ENCODE measurements at regions not wholly inside any gene's neighbourhood (a gene's known extent, or its start where the extent isn't known, plus 50 kb on each side); places are given as distances from the start of the nearest gene placed in this dataset.

DNA sequence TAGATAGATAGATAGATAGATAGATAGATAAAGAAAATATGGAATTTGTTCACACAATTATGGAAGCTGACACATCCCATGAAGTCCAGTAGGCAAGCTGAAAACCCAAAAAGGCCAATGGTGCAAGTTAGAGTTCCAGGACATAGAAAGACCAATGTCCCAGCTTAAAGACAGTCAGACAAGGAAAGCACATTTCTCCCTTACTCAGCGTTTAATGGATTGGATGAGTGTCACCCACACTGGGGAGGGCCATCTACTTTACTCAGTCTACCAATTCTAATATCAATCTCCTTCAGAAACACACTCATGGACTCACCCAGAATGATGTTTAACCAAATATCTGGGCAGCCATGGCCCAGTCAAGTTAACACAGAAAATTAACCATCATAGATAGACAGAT, 327.7 kb upstream of the CDH11 start:
- no peak for DNase-seq
- H3K36me3 ChIP-seq, result no peaks in the 10 kb centered on the region
- no peaks in the 10 kb centered on the region for H3K27me3 ChIP-seq
- TF ChIP-seq POLR2AphosphoS5 (IDR thresholded peaks at IDR 0.05) (no peak), POLR2A (IDR thresholded peaks at IDR 0.05) (no peak), EP300 (IDR thresholded peaks at IDR 0.05) (no peak)
- TF ChIP-seq, protein P1, sequence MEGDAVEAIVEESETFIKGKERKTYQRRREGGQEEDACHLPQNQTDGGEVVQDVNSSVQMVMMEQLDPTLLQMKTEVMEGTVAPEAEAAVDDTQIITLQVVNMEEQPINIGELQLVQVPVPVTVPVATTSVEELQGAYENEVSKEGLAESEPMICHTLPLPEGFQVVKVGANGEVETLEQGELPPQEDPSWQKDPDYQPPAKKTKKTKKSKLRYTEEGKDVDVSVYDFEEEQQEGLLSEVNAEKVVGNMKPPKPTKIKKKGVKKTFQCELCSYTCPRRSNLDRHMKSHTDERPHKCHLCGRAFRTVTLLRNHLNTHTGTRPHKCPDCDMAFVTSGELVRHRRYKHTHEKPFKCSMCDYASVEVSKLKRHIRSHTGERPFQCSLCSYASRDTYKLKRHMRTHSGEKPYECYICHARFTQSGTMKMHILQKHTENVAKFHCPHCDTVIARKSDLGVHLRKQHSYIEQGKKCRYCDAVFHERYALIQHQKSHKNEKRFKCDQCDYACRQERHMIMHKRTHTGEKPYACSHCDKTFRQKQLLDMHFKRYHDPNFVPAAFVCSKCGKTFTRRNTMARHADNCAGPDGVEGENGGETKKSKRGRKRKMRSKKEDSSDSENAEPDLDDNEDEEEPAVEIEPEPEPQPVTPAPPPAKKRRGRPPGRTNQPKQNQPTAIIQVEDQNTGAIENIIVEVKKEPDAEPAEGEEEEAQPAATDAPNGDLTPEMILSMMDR (IDR thresholded peaks at IDR 0.05), result no peak
- H3K4me3 ChIP-seq, result no peak overlapping the region
- H3K4me1 ChIP-seq, result no peaks in the 10 kb centered on the region
- WGBS, 2 donors, result 84 to 89% methylated on average over 1 of the region's 1 CpG
- intact Hi-C loops (cut with DNase I), result no loop called here
- H3K27ac ChIP-seq, result no peak overlapping the region
- H3K9me3 ChIP-seq, result peaks cover 0 to 5% (median 0%) of the 10 kb centered on the region in 4 donors

DNA sequence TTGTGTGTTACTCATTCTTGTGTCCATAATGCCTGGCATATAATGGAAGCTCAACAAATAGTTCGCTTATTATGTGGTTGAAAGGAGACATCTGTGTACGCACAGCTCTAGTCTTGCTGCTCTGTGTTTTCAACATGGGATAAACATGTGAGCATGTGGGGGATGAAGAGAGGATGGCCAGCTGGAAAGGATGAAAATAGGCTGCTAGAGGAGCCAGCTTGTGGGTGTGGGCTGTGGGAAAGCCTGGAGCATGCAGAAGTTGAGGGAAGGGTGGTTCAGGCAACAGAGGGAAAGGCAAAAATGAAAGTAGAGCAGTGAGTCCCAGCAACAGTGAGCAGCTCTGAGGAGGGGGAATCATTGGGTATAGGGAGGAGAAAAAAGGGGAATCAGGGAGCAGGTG, 324.6 kb upstream of the CDH11 start:
- H3K27me3 ChIP-seq, result no peaks in the 10 kb centered on the region
- intact Hi-C loops (cut with DNase I), result no loop called here
- no peak overlapping the region for H3K27ac ChIP-seq
- H3K9me3 ChIP-seq, result peaks cover 0 to 5% (median 0%) of the 10 kb centered on the region in 4 donors
- no peaks in the 10 kb centered on the region for H3K36me3 ChIP-seq
- no peak overlapping the region for H3K4me3 ChIP-seq
- 72 to 75% methylated on average over 2 of the region's 2 CpGs for WGBS, 2 donors
- no peak for TF ChIP-seq POLR2A (IDR thresholded peaks at IDR 0.05)
- TF ChIP-seq, protein P1 (IDR thresholded peaks at IDR 0.05), result no peak
- no peak for TF ChIP-seq POLR2AphosphoS5 (IDR thresholded peaks at IDR 0.05)
- TF ChIP-seq EP300 (IDR thresholded peaks at IDR 0.05), result no peak
- DNase-seq, result no peak
- no peaks in the 10 kb centered on the region for H3K4me1 ChIP-seq

DNA sequence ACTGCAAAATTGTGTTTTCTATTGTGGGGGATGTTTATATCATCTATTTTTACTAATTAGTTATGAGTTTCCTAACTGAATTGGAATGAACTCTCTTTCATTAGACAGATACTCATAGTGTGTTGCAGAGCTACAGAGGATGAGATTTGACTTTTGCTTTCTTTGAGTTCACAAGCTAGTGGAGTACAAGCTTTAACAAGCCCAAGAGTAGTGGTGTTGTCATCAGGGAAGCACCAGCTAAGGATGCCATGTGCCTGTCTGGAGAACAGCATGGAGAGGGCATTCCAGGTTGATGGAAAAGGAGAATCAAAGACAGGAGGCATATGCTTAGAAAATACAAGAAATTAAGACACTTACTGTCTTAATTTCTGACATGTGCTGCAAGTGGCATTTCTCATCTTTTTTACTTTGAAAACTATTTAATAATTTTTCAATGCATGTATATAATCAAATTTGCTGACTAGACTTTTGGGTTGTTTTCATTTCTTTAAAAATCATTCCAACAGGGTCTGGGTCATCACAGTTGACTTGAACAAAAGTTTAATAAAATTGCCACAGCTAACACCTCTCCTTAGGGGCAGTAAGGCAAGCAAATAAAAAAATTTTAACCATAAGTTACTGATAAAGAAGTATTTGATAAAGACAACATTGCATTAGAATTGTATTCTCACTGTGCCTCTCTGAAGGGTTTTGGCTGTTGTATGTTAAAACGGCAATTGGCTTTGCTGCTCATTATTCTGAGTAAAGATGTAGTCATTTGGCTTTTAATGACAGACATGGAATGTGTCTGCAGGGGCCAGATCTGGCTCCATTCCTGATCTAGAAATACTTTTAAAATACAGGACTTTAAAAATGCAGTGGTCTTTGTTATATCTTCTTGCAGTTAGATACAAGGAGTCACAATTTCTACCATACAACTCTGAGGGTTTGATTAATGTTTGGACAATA, 323.7 kb upstream of the CDH11 start:
- intact Hi-C loops (cut with DNase I), result no loop called here
- Histone ChIP-seq H3K36me3 (no peaks in the 10 kb centered on the region), H3K27ac (no peak overlapping the region), H3K27me3 (no peaks in the 10 kb centered on the region), H3K4me3 (no peak overlapping the region), H3K9me3 (peaks cover 0 to 5% (median 0%) of the 10 kb centered on the region in 4 donors), H3K4me1 (no peaks in the 10 kb centered on the region)
- DNase-seq, result no peak
- 37 to 69% methylated on average over 1 of the region's 1 CpG for WGBS, 2 donors
- TF ChIP-seq EP300 (IDR thresholded peaks at IDR 0.05), result no peak
- TF ChIP-seq POLR2AphosphoS5 (IDR thresholded peaks at IDR 0.05), result no peak
- TF ChIP-seq, protein P1 (IDR thresholded peaks at IDR 0.05), result no peak

DNA sequence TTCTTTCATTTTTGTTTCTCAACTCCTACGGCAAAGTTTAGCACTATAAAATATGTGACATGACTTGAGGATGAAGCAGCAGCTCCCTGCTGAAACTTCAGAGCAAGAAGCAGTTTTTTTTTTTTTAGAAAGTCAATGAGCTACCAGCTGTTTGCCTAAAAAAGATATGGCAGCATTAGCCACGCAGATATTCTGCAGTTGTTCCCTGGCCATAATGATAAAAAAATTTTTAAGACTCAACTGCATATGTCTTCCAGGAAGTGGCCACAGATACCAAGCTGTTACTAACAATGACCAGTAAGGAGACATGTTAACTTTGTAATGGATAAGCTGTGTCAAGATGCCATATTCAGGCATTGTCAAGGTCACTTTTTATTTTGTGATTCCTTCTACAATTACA, 319.6 kb upstream of the CDH11 start:
- Histone ChIP-seq H3K36me3 (no peaks in the 10 kb centered on the region), H3K9me3 (no peaks in the 10 kb centered on the region), H3K4me3 (no peak overlapping the region), H3K27ac (no peak overlapping the region), H3K27me3 (no peaks in the 10 kb centered on the region), H3K4me1 (no peaks in the 10 kb centered on the region)
- 67 to 81% methylated on average over 2 of the region's 2 CpGs for WGBS, 2 donors
- intact Hi-C loops (cut with DNase I), result no loop called here
- no peak for TF ChIP-seq POLR2AphosphoS5 (IDR thresholded peaks at IDR 0.05)
- TF ChIP-seq EP300 (IDR thresholded peaks at IDR 0.05), result no peak
- TF ChIP-seq, protein P1 (IDR thresholded peaks at IDR 0.05), result no peak
- DNase-seq, result no peak
